Panc1 (cell line): ENCODE measurements at regions not wholly inside any gene's neighbourhood (a gene's known extent, or its start where the extent isn't known, plus 50 kb on each side); places are given as distances from the start of the nearest gene placed in this dataset.

ENCODE experiments used
- ATAC-seq: fragments of 200-7000 bp; cut with Tn5 transposase; 2 replicates; pipeline ENCODE4 v1.9.1; 2020; ENCODE audit warnings: mild to moderate bottlenecking, moderate library complexity
- BruUV-seq: library from RNA; stranded (reverse); fragments of 400-500 nt; replicated peaks from 2 replicates; lab custom pipeline; 2021; lab: Mats Ljungman, UMichigan
- CTCF ChIA-PET: fragments of 300-600 bp; sonication (Branson Sonifier 250); formaldehyde crosslinking; loops from one replicate; lab custom pipeline; 2022; ENCODE audit warnings: antibody characterized with exemption; lab: Charles Lee
- POLR2A ChIA-PET: fragments of 300-600 bp; sonication (Branson Sonifier 250); formaldehyde crosslinking; loops from one replicate; lab custom pipeline; 2022; ENCODE audit warnings: antibody characterized with exemption; lab: Charles Lee
- DNase-seq: peaks from one replicate; pipeline ENCODE4 v3.0.0-alpha.2; 2010; ENCODE audit warnings: low read depth, low spot score
- H3K27ac ChIP-seq: 2 replicates; pipeline ENCODE4 v1.5.1; 2011; ENCODE audit warnings: mild to moderate bottlenecking, low read length, inconsistent platforms
- H3K27me3 ChIP-seq: fragments of 200-500 bp; sonication (Bioruptor generic); 2 replicates; pipeline ENCODE4 v1.6.0; 2014; ENCODE audit warnings: low read length, inconsistent platforms; ENCODE audit not compliant: control insufficient read depth, insufficient read depth
- H3K36me3 ChIP-seq: fragments of 200-500 bp; sonication (Bioruptor generic); 2 replicates; pipeline ENCODE4 v1.5.1; 2014; ENCODE audit warnings: inconsistent platforms, mild to moderate bottlenecking, low read length, moderate library complexity; ENCODE audit not compliant: control insufficient read depth, insufficient read depth
- H3K4me1 ChIP-seq: 2 replicates; pipeline ENCODE4 v1.5.1; 2011; ENCODE audit warnings: inconsistent platforms, mild to moderate bottlenecking, low read length, moderate library complexity; ENCODE audit not compliant: control insufficient read depth, insufficient read depth
- H3K4me3 ChIP-seq, 2 experiments: 2 replicates each; pipeline ENCODE4 v1.5.1; 2011 to 2012; ENCODE audit warnings: low read depth in 2 of 2, low read length in 2 of 2, mild to moderate bottlenecking in 2 of 2, inconsistent platforms in 1 of 2, moderate library complexity in 1 of 2
- H3K9me3 ChIP-seq: fragments of 200-500 bp; sonication (Bioruptor generic); 2 replicates; pipeline ENCODE4 v1.5.1; 2014; ENCODE audit warnings: low read depth, mild to moderate bottlenecking, inconsistent platforms, low read length, moderate library complexity; ENCODE audit not compliant: control insufficient read depth, insufficient read depth
- CTCF ChIP-seq: fragments of 450-650 bp; IDR thresholded peaks from 2 replicates; pipeline ENCODE4 v1.5.1; 2017; ENCODE audit warnings: mild to moderate bottlenecking
- POLR2AphosphoS5 ChIP-seq: IDR thresholded peaks from 2 replicates; pipeline ENCODE4 v1.6.1; 2012; ENCODE audit warnings: mild to moderate bottlenecking, low read depth, low read length, moderate library complexity
- REST ChIP-seq, 2 experiments: IDR thresholded peaks; 2 replicates each; pipeline ENCODE4 v1.6.1; 2011 to 2012; ENCODE audit warnings: low read depth in 2 of 2, control low read depth in 1 of 2, low read length in 1 of 2, mild to moderate bottlenecking in 1 of 2, moderate library complexity in 1 of 2; ENCODE audit not compliant: insufficient read depth in 1 of 2
- SIN3A ChIP-seq: IDR thresholded peaks from 2 replicates; pipeline ENCODE4 v1.6.1; 2012; ENCODE audit warnings: low read depth, mild to moderate bottlenecking, low read length, moderate library complexity, borderline replicate concordance; ENCODE audit not compliant: insufficient read depth
- TCF7L2 ChIP-seq: IDR thresholded peaks from 2 replicates; pipeline ENCODE4 v1.6.1; 2011; ENCODE audit warnings: mild to moderate bottlenecking, low read depth, low read length, inconsistent platforms
- in situ Hi-C: cut with HindIII; loops from 2 replicates; pipeline ENCODE4 v1.10.0; 2016; ENCODE audit warnings: low sequenced_read_pairs, low pct_unique_long_range_greater_than_20kb
- intact Hi-C: fragments of 100-400 bp; cut with micrococcal nuclease; formaldehyde crosslinking; loops from one replicate; pipeline ENCODE4 v1.10.0; 2022; ENCODE audit not compliant: unreplicated experiment

- Histone ChIP-seq H3K36me3 (no peaks in the 10 kb centered on the region), H3K9me3 (no peaks in the 10 kb centered on the region; the same call in 1 of the 2 replicates), H3K4me1 (no peaks in the 10 kb centered on the region), H3K27ac (no peak overlapping the region), H3K4me3 (no peak overlapping the region), H3K27me3 (no peaks in the 10 kb centered on the region)
- no TSS peak for BruUV-seq
- no peak for ATAC-seq
- ChIA-PET POLR2A (no interaction called here), CTCF (no interaction called here)
- intact Hi-C loops: no loop called here
- TF ChIP-seq POLR2AphosphoS5 (no peak), SIN3A (no peak), TCF7L2 (no peak), CTCF (no peak), REST (IDR thresholded peaks at IDR 0.05; ENCODE audit: insufficient read depth in 1 of 2, low read depth in 2 of 2, low read length in 1 of 2) (no peak)
- in situ Hi-C loops: no loop called here
- no peak for DNase-seq
Measured at GRCh38 chr1:215345208-215345607, 221.9 kb upstream of the KCTD3 start.

GRCh38 chr1:215345766-215346165 is 221.3 kb upstream of the KCTD3 start:
- H3K9me3 ChIP-seq: no peaks in the 10 kb centered on the region; the same call in 1 of the 2 replicates
- intact Hi-C loops (no loop called here), in situ Hi-C loops (no loop called here)
- CTCF ChIA-PET: no interaction called here
- DNase-seq (no peak), ATAC-seq (no peak)
- BruUV-seq: no TSS peak
- no peaks in the 10 kb centered on the region for H3K36me3 ChIP-seq
- no peaks in the 10 kb centered on the region for H3K4me1 ChIP-seq
- H3K27me3 ChIP-seq: no peaks in the 10 kb centered on the region
- no peak overlapping the region for H3K4me3 ChIP-seq
- H3K27ac ChIP-seq: no peak overlapping the region
- TF ChIP-seq SIN3A (no peak), TCF7L2 (no peak), REST (IDR thresholded peaks at IDR 0.05; ENCODE audit: insufficient read depth in 1 of 2, low read depth in 2 of 2, low read length in 1 of 2) (no peak), CTCF (no peak), POLR2AphosphoS5 (no peak)
- POLR2A ChIA-PET: no interaction called here
